ENCODE measurements at regions not wholly inside any gene's neighbourhood (a gene's known extent, or its start where the extent isn't known, plus 50 kb on each side); places are given as distances from the start of the nearest gene placed in this dataset.

DNA sequence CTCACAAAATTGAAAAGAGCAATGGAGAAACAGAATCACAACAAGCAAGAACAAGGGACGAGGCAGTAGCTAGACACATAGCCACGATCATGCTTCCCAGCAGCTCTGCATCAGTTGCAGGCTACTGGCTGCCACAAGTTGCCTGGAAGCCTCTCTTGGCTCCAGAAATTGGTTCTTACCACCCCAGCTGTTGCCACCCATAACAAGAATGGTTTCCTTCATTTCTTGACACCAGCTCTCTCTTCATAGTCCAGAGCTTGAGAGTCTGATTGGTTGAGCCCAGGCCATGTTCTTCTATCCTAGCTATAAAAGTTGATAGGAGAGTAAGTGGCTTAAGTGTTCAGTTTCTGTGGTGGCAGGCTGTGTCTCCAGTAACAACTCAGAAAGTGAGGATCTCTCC, 210.7 kb upstream of the ANKRD55 start:
- CTCF ChIA-PET: no interaction called here
- H3K9me3 ChIP-seq (ENCODE audit: low read depth, low read length, poor library complexity, severe bottlenecking): no peaks in the 10 kb centered on the region

DNA sequence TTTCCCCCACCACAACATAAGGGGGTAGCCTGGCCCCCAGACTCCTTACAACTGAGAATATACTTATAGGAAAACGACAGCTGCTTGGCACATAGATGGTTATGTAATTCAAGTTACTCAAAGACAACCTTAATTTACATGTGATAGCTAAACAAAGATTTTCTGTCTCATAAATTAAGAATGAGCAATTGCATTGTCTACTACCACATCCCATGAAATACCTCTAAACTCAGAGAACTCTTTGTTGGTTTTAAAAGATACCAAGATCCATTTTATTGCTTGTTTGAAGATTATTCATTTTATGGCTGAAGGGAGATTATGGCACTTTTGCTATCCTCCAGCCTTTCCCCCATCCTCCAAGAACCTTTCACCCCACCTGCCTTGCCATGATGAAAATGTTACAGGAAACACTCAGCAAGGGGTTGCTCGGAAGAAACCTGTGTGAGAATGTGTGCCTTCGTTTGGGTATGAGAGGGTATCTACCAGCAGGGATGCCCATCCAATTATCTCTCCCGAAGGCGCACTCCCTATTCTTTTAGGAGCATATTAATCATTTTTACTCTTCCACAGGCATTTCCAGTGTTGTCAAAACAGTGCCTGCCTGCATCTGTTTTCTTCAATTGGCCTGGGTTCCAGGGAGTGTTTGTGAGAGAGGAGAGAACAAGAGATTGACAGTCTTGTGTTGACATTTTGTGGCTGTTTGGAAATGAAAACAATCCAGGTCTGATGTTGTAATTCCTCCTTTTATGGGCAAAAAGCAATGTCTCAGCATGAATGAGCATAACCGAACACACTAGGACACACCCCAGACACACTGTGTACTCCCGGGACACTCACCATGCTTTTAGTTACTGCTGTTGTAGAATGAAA, 208.0 kb upstream of the ANKRD55 start:
- TF ChIP-seq EZH2 (IDR thresholded peaks at IDR 0.05; ENCODE audit: borderline replicate concordance, low read depth, low read length, poor library complexity, severe bottlenecking): no peak
- TF ChIP-seq, protein P1, sequence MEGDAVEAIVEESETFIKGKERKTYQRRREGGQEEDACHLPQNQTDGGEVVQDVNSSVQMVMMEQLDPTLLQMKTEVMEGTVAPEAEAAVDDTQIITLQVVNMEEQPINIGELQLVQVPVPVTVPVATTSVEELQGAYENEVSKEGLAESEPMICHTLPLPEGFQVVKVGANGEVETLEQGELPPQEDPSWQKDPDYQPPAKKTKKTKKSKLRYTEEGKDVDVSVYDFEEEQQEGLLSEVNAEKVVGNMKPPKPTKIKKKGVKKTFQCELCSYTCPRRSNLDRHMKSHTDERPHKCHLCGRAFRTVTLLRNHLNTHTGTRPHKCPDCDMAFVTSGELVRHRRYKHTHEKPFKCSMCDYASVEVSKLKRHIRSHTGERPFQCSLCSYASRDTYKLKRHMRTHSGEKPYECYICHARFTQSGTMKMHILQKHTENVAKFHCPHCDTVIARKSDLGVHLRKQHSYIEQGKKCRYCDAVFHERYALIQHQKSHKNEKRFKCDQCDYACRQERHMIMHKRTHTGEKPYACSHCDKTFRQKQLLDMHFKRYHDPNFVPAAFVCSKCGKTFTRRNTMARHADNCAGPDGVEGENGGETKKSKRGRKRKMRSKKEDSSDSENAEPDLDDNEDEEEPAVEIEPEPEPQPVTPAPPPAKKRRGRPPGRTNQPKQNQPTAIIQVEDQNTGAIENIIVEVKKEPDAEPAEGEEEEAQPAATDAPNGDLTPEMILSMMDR (conservative IDR thresholded peaks at IDR 0.05; ENCODE audit: low read depth, low read length): no peak
- intact Hi-C loops (cut with micrococcal nuclease; ENCODE audit: unreplicated experiment): no loop called here
- ChIA-PET CTCF (no interaction called here), POLR2A (ENCODE audit: low non-redundant PET) (no interaction called here)
- no peaks in the 10 kb centered on the region for H3K36me3 ChIP-seq (ENCODE audit: insufficient read depth, low read length, poor library complexity, severe bottlenecking)
- H3K4me3 ChIP-seq (ENCODE audit: low read depth, low read length, poor library complexity, severe bottlenecking): no peak overlapping the region
- H3K9me3 ChIP-seq (ENCODE audit: low read depth, low read length, poor library complexity, severe bottlenecking): no peaks in the 10 kb centered on the region
- H3K27me3 ChIP-seq (replicated peaks; ENCODE audit: insufficient read depth, low read depth, low read length, poor library complexity): no peaks in the 10 kb centered on the region
- no peak overlapping the region for H3K27ac ChIP-seq (ENCODE audit: low read depth, low read length, poor library complexity, severe bottlenecking)
- H3K4me1 ChIP-seq (ENCODE audit: insufficient read depth, low read length, poor library complexity, severe bottlenecking): no peaks in the 10 kb centered on the region
- no peak for DNase-seq (ENCODE audit: low spot score)
- BruUV-seq (replicated peaks): no TSS peak

More for the DNA sequence above, 210.7 kb upstream of the ANKRD55 start:
- H3K4me1 ChIP-seq (ENCODE audit: insufficient read depth, low read length, poor library complexity, severe bottlenecking): no peaks in the 10 kb centered on the region
- H3K36me3 ChIP-seq (ENCODE audit: insufficient read depth, low read length, poor library complexity, severe bottlenecking): no peaks in the 10 kb centered on the region
- DNase-seq (ENCODE audit: low spot score): no peak
- H3K4me3 ChIP-seq (ENCODE audit: low read depth, low read length, poor library complexity, severe bottlenecking): no peak overlapping the region
- no peak overlapping the region for H3K27ac ChIP-seq (ENCODE audit: low read depth, low read length, poor library complexity, severe bottlenecking)
- H3K27me3 ChIP-seq (replicated peaks; ENCODE audit: insufficient read depth, low read depth, low read length, poor library complexity): no peaks in the 10 kb centered on the region
- POLR2A ChIA-PET (ENCODE audit: low non-redundant PET): no interaction called here
- no TSS peak for BruUV-seq (replicated peaks)
- intact Hi-C loops (cut with micrococcal nuclease; ENCODE audit: unreplicated experiment): no loop called here
- TF ChIP-seq, protein P1 (conservative IDR thresholded peaks at IDR 0.05; ENCODE audit: low read depth, low read length): no peak
- TF ChIP-seq EZH2 (IDR thresholded peaks at IDR 0.05; ENCODE audit: borderline replicate concordance, low read depth, low read length, poor library complexity, severe bottlenecking): no peak

DNA sequence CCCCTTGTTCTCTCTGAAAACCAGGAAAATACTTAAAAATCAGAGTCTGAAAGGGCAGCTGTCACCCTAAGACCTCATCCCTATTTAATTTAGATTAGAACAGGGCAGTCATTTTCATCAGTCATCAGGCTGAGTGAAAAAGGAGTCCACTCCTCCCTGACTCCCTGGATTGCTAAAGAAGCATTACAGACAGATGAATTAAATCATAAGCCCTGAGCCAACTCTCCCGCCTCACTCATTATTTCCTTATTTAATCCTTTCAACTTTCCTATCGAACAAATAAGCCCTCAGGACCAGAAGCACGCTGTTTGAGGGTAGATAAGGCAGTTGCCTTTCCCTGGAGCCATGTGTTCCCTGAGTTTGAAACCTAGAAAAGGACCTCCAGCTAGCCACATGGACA, 201.9 kb upstream of the ANKRD55 start:
- no peaks in the 10 kb centered on the region for H3K9me3 ChIP-seq (ENCODE audit: low read depth, low read length, poor library complexity, severe bottlenecking)
- ChIA-PET POLR2A (ENCODE audit: low non-redundant PET) (no interaction called here), CTCF (no interaction called here)
- no peak for TF ChIP-seq EZH2 (IDR thresholded peaks at IDR 0.05; ENCODE audit: borderline replicate concordance, low read depth, low read length, poor library complexity, severe bottlenecking)
- no TSS peak for BruUV-seq (replicated peaks)
- intact Hi-C loops (cut with micrococcal nuclease; ENCODE audit: unreplicated experiment): no loop called here
- H3K27ac ChIP-seq (ENCODE audit: low read depth, low read length, poor library complexity, severe bottlenecking): no peak overlapping the region
- no peak overlapping the region for H3K4me3 ChIP-seq (ENCODE audit: low read depth, low read length, poor library complexity, severe bottlenecking)
- no peak for DNase-seq (ENCODE audit: low spot score)
- no peaks in the 10 kb centered on the region for H3K36me3 ChIP-seq (ENCODE audit: insufficient read depth, low read length, poor library complexity, severe bottlenecking)
- no peaks in the 10 kb centered on the region for H3K27me3 ChIP-seq (replicated peaks; ENCODE audit: insufficient read depth, low read depth, low read length, poor library complexity)
- H3K4me1 ChIP-seq (ENCODE audit: insufficient read depth, low read length, poor library complexity, severe bottlenecking): no peaks in the 10 kb centered on the region
